Adrenal gland (tissue), 5 donors: ENCODE measurements at regions not wholly inside any gene's neighbourhood (a gene's known extent, or its start where the extent isn't known, plus 50 kb on each side); places are given as distances from the start of the nearest gene placed in this dataset.

Experiments used
- CTCF ChIP-seq, 6 experiments: fragments of 450-650 bp in 4 of 6; fragments of 200-600 bp in 2 of 6; sonication (generic) in 1 of 6; IDR thresholded peaks; 1 replicate in 5 of 6; 2 replicates in 1 of 6; pipeline versions ENCODE4 v1.5.1 to v1.8.0; 2016 to 2021; ENCODE audit warnings: antibody characterized with exemption in 6 of 6, mild to moderate bottlenecking in 2 of 6, moderate library complexity in 1 of 6
- POLR2A ChIP-seq, 2 donors: fragments of 450-650 bp; IDR thresholded peaks; one replicate each; pipeline ENCODE4 v1.6.1; 2017; ENCODE audit warnings: antibody characterized with exemption in 2 of 2, mild to moderate bottlenecking in 2 of 2, moderate library complexity in 1 of 2
- donor health status: DM: no; HTN: no; CAD: no.

- no peak for TF ChIP-seq CTCF (IDR thresholded peaks at IDR 0.05)
- TF ChIP-seq POLR2A (IDR thresholded peaks at IDR 0.05): no peak
Observed at GRCh38 chr2:235430366-235431083, 63.3 kb upstream of the AGAP1 start.
